ENCODE measurements at regions not wholly inside any gene's neighbourhood (a gene's known extent, or its start where the extent isn't known, plus 50 kb on each side); places are given as distances from the start of the nearest gene placed in this dataset.

DNA sequence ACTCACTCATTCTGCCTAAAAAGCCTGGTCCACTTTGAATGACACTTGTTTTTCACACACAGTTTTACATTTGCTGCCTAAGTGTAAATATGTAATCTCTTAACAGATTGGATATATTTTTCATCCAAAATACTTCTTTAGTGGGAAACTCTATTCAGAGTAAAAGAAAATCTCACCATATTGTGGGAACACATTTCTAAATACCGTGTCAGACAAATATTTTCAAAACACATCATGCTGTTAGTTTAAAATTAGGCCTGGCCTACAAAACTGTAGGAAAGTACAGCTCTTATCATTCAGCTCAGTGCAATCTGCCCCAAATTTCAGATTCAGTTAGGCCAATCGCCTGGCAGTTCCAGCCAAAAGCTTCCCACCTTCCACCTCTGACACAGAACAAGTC is 849.8 kb downstream of the NXPH1 start:
- H3K36me3 Mint-ChIP-seq (ENCODE audit: low read depth, unreplicated experiment): no peaks in the 10 kb centered on the region
- H3K27me3 Mint-ChIP-seq (ENCODE audit: unreplicated experiment): no peaks in the 10 kb centered on the region
- no peak overlapping the region for H3K27ac Mint-ChIP-seq (ENCODE audit: unreplicated experiment)
- DNase-seq (ENCODE audit: low spot score): no peak
- H3K4me3 Mint-ChIP-seq (ENCODE audit: unreplicated experiment): no peak overlapping the region
- no peaks in the 10 kb centered on the region for H3K9me3 Mint-ChIP-seq (ENCODE audit: unreplicated experiment)
- TF ChIP-seq, protein P1, sequence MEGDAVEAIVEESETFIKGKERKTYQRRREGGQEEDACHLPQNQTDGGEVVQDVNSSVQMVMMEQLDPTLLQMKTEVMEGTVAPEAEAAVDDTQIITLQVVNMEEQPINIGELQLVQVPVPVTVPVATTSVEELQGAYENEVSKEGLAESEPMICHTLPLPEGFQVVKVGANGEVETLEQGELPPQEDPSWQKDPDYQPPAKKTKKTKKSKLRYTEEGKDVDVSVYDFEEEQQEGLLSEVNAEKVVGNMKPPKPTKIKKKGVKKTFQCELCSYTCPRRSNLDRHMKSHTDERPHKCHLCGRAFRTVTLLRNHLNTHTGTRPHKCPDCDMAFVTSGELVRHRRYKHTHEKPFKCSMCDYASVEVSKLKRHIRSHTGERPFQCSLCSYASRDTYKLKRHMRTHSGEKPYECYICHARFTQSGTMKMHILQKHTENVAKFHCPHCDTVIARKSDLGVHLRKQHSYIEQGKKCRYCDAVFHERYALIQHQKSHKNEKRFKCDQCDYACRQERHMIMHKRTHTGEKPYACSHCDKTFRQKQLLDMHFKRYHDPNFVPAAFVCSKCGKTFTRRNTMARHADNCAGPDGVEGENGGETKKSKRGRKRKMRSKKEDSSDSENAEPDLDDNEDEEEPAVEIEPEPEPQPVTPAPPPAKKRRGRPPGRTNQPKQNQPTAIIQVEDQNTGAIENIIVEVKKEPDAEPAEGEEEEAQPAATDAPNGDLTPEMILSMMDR (IDR thresholded peaks at IDR 0.05; ENCODE audit: unreplicated experiment): no peak
- H3K4me1 Mint-ChIP-seq (ENCODE audit: unreplicated experiment): no peaks in the 10 kb centered on the region

DNA sequence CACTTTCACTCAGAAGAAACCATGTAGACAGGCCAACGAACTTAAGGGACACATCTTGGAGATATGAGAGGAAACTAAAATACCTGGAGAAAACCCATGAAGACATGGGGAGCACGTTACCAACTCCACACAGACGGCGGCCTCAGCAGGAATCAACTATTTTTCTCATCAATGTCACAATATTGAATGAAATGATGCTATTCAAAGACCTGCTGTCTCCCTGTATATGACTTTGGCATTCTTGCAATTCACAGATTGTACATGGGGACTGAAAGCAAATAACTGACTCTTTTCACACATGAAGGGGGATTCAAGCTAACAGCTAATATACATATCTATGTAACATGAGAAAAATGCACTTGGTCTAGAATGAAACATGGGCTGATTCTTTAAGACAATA is 869.0 kb downstream of the NXPH1 start:
- H3K27ac Mint-ChIP-seq (ENCODE audit: unreplicated experiment): no peak overlapping the region
- H3K4me1 Mint-ChIP-seq (ENCODE audit: unreplicated experiment): no peaks in the 10 kb centered on the region
- H3K4me3 Mint-ChIP-seq (ENCODE audit: unreplicated experiment): no peak overlapping the region
- no peaks in the 10 kb centered on the region for H3K36me3 Mint-ChIP-seq (ENCODE audit: low read depth, unreplicated experiment)
- DNase-seq (ENCODE audit: low spot score): no peak
- H3K27me3 Mint-ChIP-seq (ENCODE audit: unreplicated experiment): no peaks in the 10 kb centered on the region
- TF ChIP-seq, protein P1 (IDR thresholded peaks at IDR 0.05; ENCODE audit: unreplicated experiment): no peak
- H3K9me3 Mint-ChIP-seq (ENCODE audit: unreplicated experiment): no peaks in the 10 kb centered on the region

DNA sequence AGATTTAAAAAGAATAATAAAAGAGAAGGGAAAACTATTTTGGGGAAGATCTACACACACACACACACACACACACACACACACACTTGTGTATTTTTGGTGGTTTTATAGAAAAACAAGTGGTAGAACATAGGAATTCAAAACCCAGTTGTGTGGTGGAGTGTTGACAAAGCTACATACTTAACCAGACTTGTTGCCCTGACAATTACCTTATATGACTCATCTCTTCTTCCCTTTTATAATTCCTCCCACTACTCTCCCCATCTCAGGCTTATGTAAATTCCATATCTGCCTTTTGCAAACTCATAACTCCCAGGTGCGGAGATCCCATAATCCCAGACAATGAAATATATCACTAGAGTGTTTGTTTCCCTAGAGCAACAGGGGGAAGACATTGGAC is 873.7 kb downstream of the NXPH1 start:
- no peaks in the 10 kb centered on the region for H3K4me1 Mint-ChIP-seq (ENCODE audit: unreplicated experiment)
- DNase-seq (ENCODE audit: low spot score): no peak
- TF ChIP-seq, protein P1 (IDR thresholded peaks at IDR 0.05; ENCODE audit: unreplicated experiment): no peak
- no peak overlapping the region for H3K4me3 Mint-ChIP-seq (ENCODE audit: unreplicated experiment)
- H3K27me3 Mint-ChIP-seq (ENCODE audit: unreplicated experiment): no peaks in the 10 kb centered on the region
- H3K36me3 Mint-ChIP-seq (ENCODE audit: low read depth, unreplicated experiment): no peaks in the 10 kb centered on the region
- H3K27ac Mint-ChIP-seq (ENCODE audit: unreplicated experiment): no peak overlapping the region
- no peaks in the 10 kb centered on the region for H3K9me3 Mint-ChIP-seq (ENCODE audit: unreplicated experiment)

DNA sequence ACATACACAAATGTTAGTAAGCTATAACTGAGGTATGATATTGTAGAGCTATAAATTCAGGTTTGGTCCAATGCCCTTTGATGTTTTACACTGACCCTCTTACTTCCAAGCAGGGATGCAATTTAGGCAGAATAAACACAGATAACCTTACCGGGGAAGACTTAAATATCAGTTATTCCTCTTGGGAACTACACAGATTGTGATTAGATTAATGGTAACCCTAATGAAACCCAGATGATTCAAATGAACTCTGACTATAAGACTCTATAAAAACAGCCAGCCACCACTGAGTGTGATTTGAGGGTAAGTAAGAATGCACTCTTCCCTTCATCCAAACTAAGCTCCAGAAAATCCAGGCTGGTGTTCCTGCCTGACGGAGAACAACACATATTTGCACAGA is 891.1 kb downstream of the NXPH1 start:
- no peaks in the 10 kb centered on the region for H3K27me3 Mint-ChIP-seq (ENCODE audit: unreplicated experiment)
- no peaks in the 10 kb centered on the region for H3K36me3 Mint-ChIP-seq (ENCODE audit: low read depth, unreplicated experiment)
- H3K27ac Mint-ChIP-seq (ENCODE audit: unreplicated experiment): no peak overlapping the region
- H3K4me1 Mint-ChIP-seq (ENCODE audit: unreplicated experiment): no peaks in the 10 kb centered on the region
- no peaks in the 10 kb centered on the region for H3K9me3 Mint-ChIP-seq (ENCODE audit: unreplicated experiment)
- DNase-seq (ENCODE audit: low spot score): no peak
- no peak overlapping the region for H3K4me3 Mint-ChIP-seq (ENCODE audit: unreplicated experiment)
- TF ChIP-seq, protein P1 (IDR thresholded peaks at IDR 0.05; ENCODE audit: unreplicated experiment): no peak

DNA sequence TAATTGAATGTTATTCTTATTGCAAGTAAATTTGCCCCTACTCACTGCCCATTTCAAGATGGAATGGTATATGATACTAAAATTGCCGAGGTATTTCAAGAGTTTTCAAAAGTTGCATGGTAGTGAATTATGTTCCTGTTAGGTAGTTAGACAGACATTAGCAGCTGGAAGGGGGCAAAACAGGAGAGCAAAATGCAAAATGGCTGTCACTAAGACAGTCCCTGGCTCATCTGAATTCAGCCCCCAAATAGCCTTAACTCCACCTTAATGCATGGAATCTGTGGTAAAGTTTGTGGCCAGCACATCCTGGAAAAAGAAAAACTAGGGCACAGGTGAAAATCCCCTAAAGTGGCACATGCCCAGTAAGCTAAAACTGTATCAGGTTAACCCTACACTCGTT is 894.9 kb downstream of the NXPH1 start:
- Mint-ChIP-seq H3K9me3 (ENCODE audit: unreplicated experiment) (no peaks in the 10 kb centered on the region), H3K4me1 (ENCODE audit: unreplicated experiment) (no peaks in the 10 kb centered on the region), H3K27ac (ENCODE audit: unreplicated experiment) (no peak overlapping the region), H3K36me3 (ENCODE audit: low read depth, unreplicated experiment) (no peaks in the 10 kb centered on the region), H3K27me3 (ENCODE audit: unreplicated experiment) (no peaks in the 10 kb centered on the region), H3K4me3 (ENCODE audit: unreplicated experiment) (no peak overlapping the region)
- TF ChIP-seq, protein P1 (IDR thresholded peaks at IDR 0.05; ENCODE audit: unreplicated experiment): no peak
- DNase-seq (ENCODE audit: low spot score): no peak

Measured in endothelial cell (in vitro differentiated cells).